Central memory CD8-positive, alpha-beta T cell (primary cell): ENCODE measurements at regions not wholly inside any gene's neighbourhood (a gene's known extent, or its start where the extent isn't known, plus 50 kb on each side); places are given as distances from the start of the nearest gene placed in this dataset.

Experiments
- ATAC-seq: fragments of 150-1000 bp; cut with Tn5 transposase; replicated peaks from 2 replicates; pipeline ENCODE4 v1.10.0; 2022; ENCODE audit warnings: mild to moderate bottlenecking, moderate FRiP score, moderate number of reproducible peaks; ENCODE audit not compliant: poor library complexity, severe bottlenecking; ENCODE audit errors: extremely low read depth
- DNase-seq, 2 donors: peaks; one replicate each; pipeline ENCODE4 v3.0.0; 2021; ENCODE audit warnings: low spot score in 2 of 2
- H3K27ac Mint-ChIP-seq: one replicate; pipeline ENCODE4 v1.8.0; 2022; ENCODE audit warnings: low read depth, mild to moderate bottlenecking, moderate library complexity, mixed read lengths
- H3K27me3 Mint-ChIP-seq: one replicate; pipeline ENCODE4 v1.8.0; 2022; ENCODE audit warnings: mixed read lengths
- H3K36me3 Mint-ChIP-seq: one replicate; pipeline ENCODE4 v1.8.0; 2022; ENCODE audit warnings: mild to moderate bottlenecking, moderate library complexity, mixed read lengths; ENCODE audit not compliant: insufficient read depth
- H3K4me1 Mint-ChIP-seq: one replicate; pipeline ENCODE4 v1.8.0; 2022; ENCODE audit warnings: mixed read lengths
- H3K4me3 Mint-ChIP-seq: one replicate; pipeline ENCODE4 v1.8.0; 2022; ENCODE audit warnings: mild to moderate bottlenecking, moderate library complexity, mixed read lengths
- H3K9me3 Mint-ChIP-seq: one replicate; pipeline ENCODE4 v1.8.0; 2022; ENCODE audit warnings: mixed read lengths

GRCh38 chr13:73421310-73421912 is 362.6 kb downstream of the KLF5 start:
- ATAC-seq (no peak), DNase-seq (no peak)
- H3K36me3 Mint-ChIP-seq, result peaks cover 1% of the 10 kb centered on the region
- H3K27me3 Mint-ChIP-seq, result peaks cover 17% of the 10 kb centered on the region
- no peaks in the 10 kb centered on the region for H3K9me3 Mint-ChIP-seq
- no peak overlapping the region for H3K27ac Mint-ChIP-seq
- H3K4me3 Mint-ChIP-seq, result no peak overlapping the region
- no peaks in the 10 kb centered on the region for H3K4me1 Mint-ChIP-seq

GRCh38 chr13:73419186-73419585 is 360.4 kb downstream of the KLF5 start:
- no peaks in the 10 kb centered on the region for H3K4me1 Mint-ChIP-seq
- ATAC-seq (no peak), DNase-seq (no peak)
- no peaks in the 10 kb centered on the region for H3K36me3 Mint-ChIP-seq
- H3K4me3 Mint-ChIP-seq, result no peak overlapping the region
- no peaks in the 10 kb centered on the region for H3K27me3 Mint-ChIP-seq
- no peaks in the 10 kb centered on the region for H3K9me3 Mint-ChIP-seq
- H3K27ac Mint-ChIP-seq, result no peak overlapping the region

DNA sequence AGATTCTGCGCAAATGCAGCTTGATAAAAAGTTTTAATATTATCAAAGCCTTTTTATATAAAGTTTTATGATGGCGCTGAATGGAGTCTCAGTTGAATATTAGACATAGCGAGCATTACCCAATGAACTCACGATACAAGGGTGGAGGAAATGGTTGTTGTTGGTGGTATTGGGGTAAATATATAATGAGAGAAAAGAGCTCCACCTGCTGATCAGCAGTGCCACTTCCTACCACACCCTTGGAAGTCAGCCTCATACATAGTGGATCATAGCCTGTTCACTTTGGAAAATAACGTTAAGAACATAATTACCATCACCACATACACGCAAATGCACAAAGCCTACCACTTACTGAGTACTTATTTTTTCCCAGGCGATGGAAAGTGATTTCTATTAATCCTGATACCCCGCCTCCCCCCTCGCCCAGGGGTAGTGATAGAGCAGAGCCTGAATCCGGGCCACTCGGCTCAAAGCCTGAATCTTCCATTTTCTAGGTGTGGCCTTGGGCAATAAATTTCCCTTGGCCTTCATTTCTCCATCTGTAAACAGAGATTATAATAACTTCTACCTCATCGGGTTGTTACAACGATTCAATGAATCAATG is 358.3 kb downstream of the KLF5 start:
- H3K4me3 Mint-ChIP-seq, result no peak overlapping the region
- H3K36me3 Mint-ChIP-seq, result no peaks in the 10 kb centered on the region
- H3K9me3 Mint-ChIP-seq, result no peaks in the 10 kb centered on the region
- H3K27ac Mint-ChIP-seq, result no peak overlapping the region
- no peak for DNase-seq
- no peaks in the 10 kb centered on the region for H3K27me3 Mint-ChIP-seq
- no peak for ATAC-seq
- H3K4me1 Mint-ChIP-seq, result no peaks in the 10 kb centered on the region

DNA sequence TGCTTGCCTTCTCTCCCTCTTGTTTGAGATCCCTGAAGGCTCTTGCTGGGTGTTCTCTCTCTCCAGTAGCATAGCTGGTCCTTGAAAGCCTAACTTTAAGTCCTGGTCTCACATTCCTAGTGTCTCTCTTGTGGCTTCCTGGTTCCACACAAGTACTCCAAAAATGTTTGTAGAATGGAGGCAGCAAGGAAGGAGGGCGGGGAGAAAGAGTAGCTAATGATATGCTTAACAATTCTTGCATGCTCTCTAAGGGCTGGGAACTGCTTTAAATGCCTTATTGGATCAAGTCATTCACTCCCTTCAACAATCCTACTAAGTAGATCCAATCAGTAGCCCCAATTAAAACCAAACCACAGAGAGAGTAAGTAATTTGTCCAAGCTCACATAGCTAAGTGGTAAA is 357.3 kb downstream of the KLF5 start:
- ATAC-seq (no peak), DNase-seq (no peak)
- Mint-ChIP-seq H3K4me1 (no peaks in the 10 kb centered on the region), H3K9me3 (no peaks in the 10 kb centered on the region), H3K4me3 (no peak overlapping the region), H3K36me3 (no peaks in the 10 kb centered on the region), H3K27me3 (no peaks in the 10 kb centered on the region), H3K27ac (no peak overlapping the region)

- peaks cover 10% of the 10 kb centered on the region for H3K27me3 Mint-ChIP-seq
- no peaks in the 10 kb centered on the region for H3K9me3 Mint-ChIP-seq
- H3K27ac Mint-ChIP-seq, result no peak overlapping the region
- no peaks in the 10 kb centered on the region for H3K36me3 Mint-ChIP-seq
- ATAC-seq, result no peak
- DNase-seq, result no peak
- no peaks in the 10 kb centered on the region for H3K4me1 Mint-ChIP-seq
- H3K4me3 Mint-ChIP-seq, result no peak overlapping the region
Measured at GRCh38 chr13:73413656-73414055, 354.9 kb downstream of the KLF5 start.

- Mint-ChIP-seq H3K36me3 (no peaks in the 10 kb centered on the region), H3K4me3 (no peak overlapping the region), H3K27me3 (peaks cover 10% of the 10 kb centered on the region), H3K9me3 (no peaks in the 10 kb centered on the region), H3K4me1 (no peaks in the 10 kb centered on the region), H3K27ac (no peak overlapping the region)
- ATAC-seq, result no peak
- no peak for DNase-seq
Measured at GRCh38 chr13:73412933-73413332, 354.1 kb downstream of the KLF5 start.

DNA sequence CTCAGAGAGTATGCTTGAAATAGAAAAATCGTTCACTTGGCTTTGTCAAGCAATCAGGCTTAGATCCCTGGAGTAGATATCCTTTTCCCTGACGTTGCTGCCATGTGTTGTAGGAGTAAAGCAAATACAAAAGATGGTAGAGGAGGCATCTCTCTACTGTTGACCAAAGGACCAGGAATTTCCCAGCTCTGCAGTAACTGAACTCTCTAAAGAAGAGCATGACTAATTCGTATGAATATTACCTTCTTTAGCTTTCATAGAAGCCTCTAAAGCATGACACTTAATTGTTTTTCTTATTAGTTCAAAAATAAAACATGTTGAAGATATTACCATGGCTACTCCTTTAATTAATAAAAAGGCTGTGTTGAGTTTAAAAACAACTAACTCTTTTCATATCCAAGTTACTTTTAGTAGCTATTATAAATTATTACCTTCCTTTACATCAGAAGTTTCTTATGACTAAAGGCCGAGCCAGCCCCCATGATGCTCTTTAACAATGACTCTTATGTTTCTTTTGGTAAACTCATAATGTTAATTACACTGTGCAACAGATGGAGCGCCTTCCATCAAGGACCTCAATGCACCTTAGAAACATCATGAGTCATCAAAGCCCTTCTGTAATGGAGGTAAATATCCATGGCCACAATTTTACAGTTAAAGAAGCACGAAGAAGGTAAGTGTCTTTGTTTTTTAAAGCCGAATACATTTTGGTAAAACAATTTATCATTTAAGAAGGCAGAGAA is 352.4 kb downstream of the KLF5 start:
- DNase-seq, result no peak
- Mint-ChIP-seq H3K4me1 (no peaks in the 10 kb centered on the region), H3K4me3 (no peak overlapping the region), H3K27ac (no peak overlapping the region), H3K36me3 (no peaks in the 10 kb centered on the region), H3K27me3 (peaks cover 10% of the 10 kb centered on the region), H3K9me3 (no peaks in the 10 kb centered on the region)
- no peak for ATAC-seq

GRCh38 chr13:73406454-73406853 is 347.6 kb downstream of the KLF5 start:
- ATAC-seq (no peak), DNase-seq (no peak)
- no peak overlapping the region for H3K27ac Mint-ChIP-seq

GRCh38 chr13:73404581-73404980 is 345.8 kb downstream of the KLF5 start:
- H3K27me3 Mint-ChIP-seq, result peaks cover 2% of the 10 kb centered on the region
- no peaks in the 10 kb centered on the region for H3K4me1 Mint-ChIP-seq
- no peaks in the 10 kb centered on the region for H3K9me3 Mint-ChIP-seq
- no peaks in the 10 kb centered on the region for H3K36me3 Mint-ChIP-seq
- DNase-seq (no peak), ATAC-seq (no peak)
- no peak overlapping the region for H3K27ac Mint-ChIP-seq
- H3K4me3 Mint-ChIP-seq, result no peak overlapping the region

More at GRCh38 chr13:73406454-73406853, 347.6 kb downstream of the KLF5 start:
- Mint-ChIP-seq H3K9me3 (no peaks in the 10 kb centered on the region), H3K27me3 (peaks cover 10% of the 10 kb centered on the region), H3K4me3 (no peak overlapping the region), H3K36me3 (no peaks in the 10 kb centered on the region), H3K4me1 (no peaks in the 10 kb centered on the region)

- ATAC-seq (no peak), DNase-seq (no peak)
- H3K36me3 Mint-ChIP-seq, result no peaks in the 10 kb centered on the region
- H3K4me3 Mint-ChIP-seq, result no peak overlapping the region
- no peak overlapping the region for H3K27ac Mint-ChIP-seq
- H3K4me1 Mint-ChIP-seq, result no peaks in the 10 kb centered on the region
- H3K9me3 Mint-ChIP-seq, result no peaks in the 10 kb centered on the region
- H3K27me3 Mint-ChIP-seq, result no peaks in the 10 kb centered on the region
Measured at GRCh38 chr13:73403355-73404120, 344.7 kb downstream of the KLF5 start.

DNA sequence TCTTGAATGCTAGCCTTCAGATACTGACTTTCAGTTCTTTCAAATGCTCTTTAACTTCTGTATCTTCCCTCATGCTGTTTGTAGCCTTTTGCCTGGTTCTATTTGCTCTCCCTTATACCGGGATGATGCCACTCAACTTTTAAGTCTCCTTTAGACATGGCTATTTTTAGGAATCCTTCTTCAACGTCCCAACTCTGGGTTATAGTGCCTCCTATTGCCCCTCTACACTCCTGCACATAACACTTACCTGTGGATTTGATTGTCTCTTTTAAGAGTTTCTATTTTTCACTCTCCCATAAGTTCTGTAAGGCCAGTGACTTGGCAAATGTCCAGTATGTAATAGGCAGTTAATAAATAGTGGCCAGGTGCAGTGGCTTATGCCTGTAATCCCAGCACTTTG is 343.0 kb downstream of the KLF5 start:
- Mint-ChIP-seq H3K27ac (no peak overlapping the region), H3K4me3 (no peak overlapping the region), H3K4me1 (no peaks in the 10 kb centered on the region), H3K9me3 (no peaks in the 10 kb centered on the region), H3K36me3 (no peaks in the 10 kb centered on the region), H3K27me3 (no peaks in the 10 kb centered on the region)
- DNase-seq (no peak), ATAC-seq (no peak)

GRCh38 chr13:73399347-73400216 is 340.8 kb downstream of the KLF5 start:
- no peak overlapping the region for H3K27ac Mint-ChIP-seq
- no peak for ATAC-seq

More at GRCh38 chr13:73399347-73400216, 340.8 kb downstream of the KLF5 start:
- Mint-ChIP-seq H3K27me3 (peaks cover 4% of the 10 kb centered on the region), H3K9me3 (no peaks in the 10 kb centered on the region), H3K4me1 (no peaks in the 10 kb centered on the region), H3K36me3 (no peaks in the 10 kb centered on the region), H3K4me3 (no peak overlapping the region)
- no peak for DNase-seq
